ENCODE measurements at regions not wholly inside any gene's neighbourhood (a gene's known extent, or its start where the extent isn't known, plus 50 kb on each side); places are given as distances from the start of the nearest gene placed in this dataset.

DNA sequence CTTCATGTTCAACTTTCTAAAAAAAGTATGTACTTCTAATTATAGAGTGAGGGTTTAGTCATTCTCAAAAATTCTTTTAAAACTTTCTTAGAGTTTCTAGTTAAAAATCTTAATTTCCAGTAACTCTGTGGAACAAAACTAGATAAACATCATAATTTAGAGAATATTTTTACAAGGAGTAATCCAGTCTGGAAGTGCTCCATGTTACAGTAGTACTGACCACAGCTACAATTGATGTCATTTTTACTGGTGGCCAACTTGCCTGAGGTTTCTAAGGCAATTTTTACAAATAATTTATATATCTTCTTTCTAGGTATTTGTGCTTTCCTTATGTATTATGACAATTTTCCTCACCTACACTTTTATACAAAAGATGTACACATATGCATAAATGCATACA is 490.4 kb downstream of the CENPC start:
- TF ChIP-seq, protein P1, sequence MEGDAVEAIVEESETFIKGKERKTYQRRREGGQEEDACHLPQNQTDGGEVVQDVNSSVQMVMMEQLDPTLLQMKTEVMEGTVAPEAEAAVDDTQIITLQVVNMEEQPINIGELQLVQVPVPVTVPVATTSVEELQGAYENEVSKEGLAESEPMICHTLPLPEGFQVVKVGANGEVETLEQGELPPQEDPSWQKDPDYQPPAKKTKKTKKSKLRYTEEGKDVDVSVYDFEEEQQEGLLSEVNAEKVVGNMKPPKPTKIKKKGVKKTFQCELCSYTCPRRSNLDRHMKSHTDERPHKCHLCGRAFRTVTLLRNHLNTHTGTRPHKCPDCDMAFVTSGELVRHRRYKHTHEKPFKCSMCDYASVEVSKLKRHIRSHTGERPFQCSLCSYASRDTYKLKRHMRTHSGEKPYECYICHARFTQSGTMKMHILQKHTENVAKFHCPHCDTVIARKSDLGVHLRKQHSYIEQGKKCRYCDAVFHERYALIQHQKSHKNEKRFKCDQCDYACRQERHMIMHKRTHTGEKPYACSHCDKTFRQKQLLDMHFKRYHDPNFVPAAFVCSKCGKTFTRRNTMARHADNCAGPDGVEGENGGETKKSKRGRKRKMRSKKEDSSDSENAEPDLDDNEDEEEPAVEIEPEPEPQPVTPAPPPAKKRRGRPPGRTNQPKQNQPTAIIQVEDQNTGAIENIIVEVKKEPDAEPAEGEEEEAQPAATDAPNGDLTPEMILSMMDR (optimal IDR thresholded peaks at IDR 0.05 in 1 of 3, IDR thresholded peaks at IDR 0.05 in 1 of 3, conservative IDR thresholded peaks at IDR 0.05 in 1 of 3; ENCODE audit: extremely low read depth in 1 of 3, insufficient read depth in 2 of 3, low read length in 3 of 3): no peak
- no peak for TF ChIP-seq EZH2 (IDR thresholded peaks at IDR 0.05; ENCODE audit: low read length)

All from keratinocyte (primary cell).